GF-D8 (cell line): ENCODE measurements at regions not wholly inside any gene's neighbourhood (a gene's known extent, or its start where the extent isn't known, plus 50 kb on each side); places are given as distances from the start of the nearest gene placed in this dataset.
"Not testable (repeated sequence)": the region's sequence is repeated elsewhere in the genome, so short reads cannot be mapped to it uniquely, and the experiment has no call there.

ENCODE experiments used
- DNase-seq: peaks from one replicate; lab custom pipeline; 2025; lab: John Stamatoyannopoulos, UW

DNA sequence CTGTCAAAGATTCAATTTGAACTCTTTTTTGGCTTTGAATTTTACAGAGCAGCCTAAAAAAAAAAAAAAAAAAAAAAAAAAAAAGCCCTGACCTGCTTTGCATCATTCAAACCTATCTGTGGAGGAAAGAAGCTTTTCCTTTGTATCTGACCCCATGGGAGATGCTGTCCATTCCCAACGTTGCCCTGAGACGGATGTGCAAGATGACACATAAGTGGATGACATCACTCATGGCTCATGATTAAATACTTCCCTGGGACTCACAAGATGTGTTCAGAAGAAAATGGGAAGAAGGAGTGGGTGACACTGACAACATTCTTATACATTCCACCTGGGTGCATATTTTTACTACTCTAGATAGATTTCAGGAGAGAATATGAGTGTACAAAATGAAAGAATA is 245.7 kb upstream of the ELAVL2 start:
- no peak for DNase-seq

DNA sequence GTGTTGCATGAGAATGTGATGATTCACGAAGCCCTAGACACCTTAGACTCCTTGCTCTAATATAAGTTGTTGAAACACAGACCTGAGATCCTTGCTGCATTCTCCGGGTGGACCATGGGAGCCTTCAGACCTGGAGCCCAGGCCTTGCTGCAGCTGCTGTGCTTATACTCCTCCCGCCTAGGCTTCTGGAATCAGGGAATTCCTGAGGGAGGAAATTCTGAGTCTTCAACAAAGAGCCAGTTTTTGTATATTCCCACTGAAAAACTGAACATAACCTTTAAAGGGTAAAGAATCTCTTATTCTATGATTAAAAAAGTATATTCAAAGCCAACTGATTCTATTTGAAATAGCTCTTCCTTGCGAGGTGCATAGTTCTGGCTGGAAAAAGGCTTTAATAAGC is 245.1 kb upstream of the ELAVL2 start:
- DNase-seq, result no peak

DNA sequence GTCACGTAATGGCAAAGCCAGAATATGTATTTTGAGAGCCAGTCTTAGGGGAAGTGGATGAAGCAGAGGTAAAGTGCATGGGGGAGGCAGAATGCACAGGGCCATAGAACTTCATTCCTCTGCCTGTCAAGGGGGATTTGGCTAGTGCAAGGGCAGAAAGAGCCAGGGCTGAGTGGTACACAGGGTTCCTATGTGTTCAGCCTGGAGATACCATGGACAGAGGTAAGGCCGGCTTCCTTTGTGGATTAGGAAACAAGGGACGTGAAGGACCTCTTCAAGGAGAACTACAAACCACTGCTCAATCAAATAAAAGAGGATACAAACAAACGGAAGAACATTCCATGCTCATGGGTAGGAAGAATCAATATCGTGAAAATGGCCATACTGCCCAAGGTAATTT is 241.1 kb upstream of the ELAVL2 start:
- DNase-seq, result not testable (repeated sequence)

DNA sequence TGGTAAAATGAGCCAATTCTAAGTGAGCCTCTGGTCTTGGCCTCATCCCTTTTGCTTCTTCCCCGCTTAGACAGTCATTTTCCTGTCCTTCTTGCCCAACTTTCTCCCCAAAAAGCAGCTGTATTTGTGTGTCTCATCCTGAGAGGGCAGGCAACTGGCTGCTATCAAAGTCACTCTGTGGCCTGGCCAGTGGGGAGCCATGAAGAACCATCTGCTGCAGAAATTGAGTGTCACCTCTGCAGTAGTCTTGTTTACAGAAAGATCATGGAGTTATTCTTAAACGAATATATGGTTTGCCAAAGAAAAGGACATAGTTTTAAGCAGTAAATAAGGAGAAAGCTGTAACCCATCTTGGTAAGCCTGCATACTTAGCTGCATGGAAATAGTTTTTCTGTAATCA is 233.6 kb upstream of the ELAVL2 start:
- DNase-seq, result no peak

DNA sequence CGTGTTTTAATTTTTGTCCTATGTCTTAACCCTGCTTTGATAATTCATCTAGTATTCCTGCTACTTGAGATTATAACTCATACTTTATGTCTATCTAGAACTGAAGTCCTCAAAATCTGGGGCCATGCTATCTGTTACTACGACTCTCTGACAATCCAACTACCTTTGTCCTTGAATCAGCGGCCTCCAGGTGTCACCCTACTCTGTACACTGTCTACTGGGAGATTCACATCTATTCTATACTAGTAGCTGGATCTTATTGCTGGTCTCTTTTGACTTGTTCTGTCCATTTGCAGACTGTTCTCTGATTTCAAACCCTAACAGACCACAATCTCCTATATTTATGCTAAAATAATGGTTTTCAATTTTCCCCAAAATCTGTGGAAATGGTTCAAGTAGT is 225.5 kb upstream of the ELAVL2 start:
- no peak for DNase-seq

DNA sequence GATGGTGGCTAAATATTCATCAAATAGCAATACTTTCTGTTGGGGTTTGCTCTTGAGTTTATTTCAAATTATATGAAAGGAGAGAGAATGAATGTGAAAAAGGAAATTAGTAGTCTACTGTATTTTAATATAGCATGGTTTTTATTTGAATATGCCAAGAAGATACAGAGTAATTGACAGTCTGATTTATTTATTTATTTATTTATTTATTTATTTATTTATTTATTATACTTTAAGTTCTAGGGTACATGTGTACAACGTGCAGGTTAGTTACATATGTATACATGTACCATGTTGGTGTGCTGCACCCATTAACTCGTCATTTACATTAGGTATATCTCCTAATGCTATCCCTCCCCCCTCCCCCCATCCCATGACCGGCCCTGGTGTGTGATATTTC is 224.2 kb upstream of the ELAVL2 start:
- not testable (repeated sequence) for DNase-seq

DNA sequence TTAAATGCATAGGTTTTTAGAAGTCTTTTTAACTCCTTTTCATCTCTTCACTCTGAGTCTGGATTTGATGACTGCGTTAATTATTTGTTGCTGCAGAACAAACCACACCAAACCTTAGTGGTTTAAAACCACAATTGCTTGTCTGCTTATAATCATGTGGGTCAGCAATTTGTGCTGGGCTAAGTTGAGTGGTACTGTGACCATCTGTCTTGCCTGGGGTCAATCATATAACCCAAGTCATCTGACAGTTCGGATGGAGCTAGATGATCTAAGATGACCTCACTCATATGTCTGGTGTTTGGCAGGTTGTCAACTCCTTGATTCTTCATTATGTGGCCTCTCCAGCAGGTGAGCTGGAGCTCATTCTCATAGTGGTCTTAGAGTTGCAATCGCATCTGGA is 219.1 kb upstream of the ELAVL2 start:
- no peak for DNase-seq

DNA sequence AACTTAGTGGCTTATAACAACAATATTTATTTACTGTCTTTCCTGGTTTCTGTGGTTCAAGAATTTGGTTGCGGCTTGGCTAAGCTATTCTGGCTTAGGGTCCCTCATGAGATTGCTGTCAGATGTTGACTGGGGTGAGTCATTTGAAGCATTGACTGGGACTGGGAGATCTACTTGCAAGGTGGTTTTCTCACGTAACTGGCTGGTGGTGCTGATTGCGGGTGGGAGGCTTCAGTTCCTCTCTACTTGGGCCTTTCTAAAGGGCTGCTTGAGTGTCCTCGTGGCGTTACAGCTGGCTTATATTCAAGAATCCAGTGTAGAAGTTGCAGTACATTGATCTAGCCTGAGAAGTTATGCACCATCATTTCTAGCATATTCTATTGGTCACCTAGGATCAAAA is 218.5 kb upstream of the ELAVL2 start:
- no peak for DNase-seq

DNA sequence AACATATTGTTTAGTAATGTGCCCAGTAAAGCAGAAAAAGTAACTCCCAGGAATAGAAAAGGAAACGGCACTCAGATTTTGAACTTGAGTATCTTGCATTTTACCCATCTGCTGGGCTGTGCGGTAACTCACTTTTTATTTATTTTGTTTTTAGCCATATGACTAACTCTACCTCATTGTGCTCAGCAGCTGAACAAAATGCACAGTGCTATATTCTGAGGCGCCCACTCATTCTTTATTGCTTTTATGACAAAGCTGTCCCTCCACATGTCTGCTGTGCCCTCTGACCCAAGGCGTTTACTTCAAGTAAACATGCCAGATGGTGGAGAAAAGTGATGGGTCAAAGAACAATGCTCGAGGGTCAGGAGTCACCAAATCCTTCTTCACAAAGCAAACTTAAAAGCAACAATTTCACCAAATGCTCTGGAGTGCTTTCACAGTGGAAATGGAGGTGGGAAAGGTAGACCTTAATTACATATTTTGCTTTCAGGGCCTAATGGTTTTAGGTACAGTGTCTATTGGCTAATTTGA is 215.2 kb upstream of the ELAVL2 start:
- DNase-seq, result no peak

DNA sequence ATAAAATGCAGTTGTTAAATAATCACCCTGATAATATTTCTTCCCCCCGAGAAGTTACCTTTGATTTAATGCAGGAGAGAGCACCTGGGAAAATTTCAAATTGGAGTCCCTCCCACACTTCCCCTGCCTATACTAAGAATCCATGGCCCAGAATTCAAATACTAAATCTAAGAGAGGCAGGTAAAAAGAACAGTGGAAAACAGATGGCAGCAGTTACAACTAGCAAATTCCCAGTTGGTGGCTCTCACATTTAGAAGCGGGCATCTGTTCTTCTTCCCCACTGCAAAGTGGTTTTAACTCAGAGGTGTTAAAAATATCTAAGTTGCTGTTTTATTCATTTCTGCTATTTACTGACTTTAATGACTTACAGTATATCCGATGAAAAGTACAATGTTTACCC is 210.4 kb upstream of the ELAVL2 start:
- DNase-seq, result no peak

DNA sequence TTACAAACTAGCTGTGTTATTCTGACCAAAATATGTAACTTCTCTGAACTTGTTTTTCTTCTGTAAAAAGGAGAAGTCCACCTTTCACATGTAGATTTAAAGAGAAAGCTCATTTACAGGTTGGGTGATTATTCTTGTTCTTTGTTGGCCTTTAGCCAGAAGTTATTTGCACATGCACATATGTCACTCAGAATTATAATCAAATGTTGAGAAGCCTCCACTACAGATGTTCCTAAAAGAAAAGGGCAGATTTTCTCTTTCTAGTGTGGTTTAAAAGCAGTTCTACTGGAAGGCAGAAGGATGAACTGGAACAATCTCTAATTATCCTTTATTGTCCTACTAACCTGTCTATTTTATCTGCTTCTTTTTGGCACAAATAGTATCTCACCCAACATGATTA is 209.8 kb upstream of the ELAVL2 start:
- DNase-seq, result no peak

DNA sequence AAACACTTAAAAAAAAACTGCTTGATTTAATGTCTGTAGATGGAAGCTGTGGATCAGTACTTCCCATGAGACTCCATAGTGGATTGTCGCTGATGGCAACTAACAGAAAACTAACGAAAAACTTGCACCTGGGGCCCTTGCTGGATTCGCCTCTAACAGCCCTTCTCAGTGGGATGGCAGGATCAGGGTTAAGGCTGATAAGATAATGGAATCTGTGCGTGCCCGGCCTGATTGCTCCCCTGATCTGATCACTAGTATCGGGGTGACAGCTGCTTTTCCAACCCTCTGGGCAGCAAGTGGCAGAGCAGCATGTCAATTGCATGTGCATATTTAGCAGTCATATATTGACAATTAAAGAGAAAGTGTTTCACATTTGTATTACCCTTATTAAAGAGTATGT is 185.8 kb upstream of the ELAVL2 start:
- no peak for DNase-seq

DNA sequence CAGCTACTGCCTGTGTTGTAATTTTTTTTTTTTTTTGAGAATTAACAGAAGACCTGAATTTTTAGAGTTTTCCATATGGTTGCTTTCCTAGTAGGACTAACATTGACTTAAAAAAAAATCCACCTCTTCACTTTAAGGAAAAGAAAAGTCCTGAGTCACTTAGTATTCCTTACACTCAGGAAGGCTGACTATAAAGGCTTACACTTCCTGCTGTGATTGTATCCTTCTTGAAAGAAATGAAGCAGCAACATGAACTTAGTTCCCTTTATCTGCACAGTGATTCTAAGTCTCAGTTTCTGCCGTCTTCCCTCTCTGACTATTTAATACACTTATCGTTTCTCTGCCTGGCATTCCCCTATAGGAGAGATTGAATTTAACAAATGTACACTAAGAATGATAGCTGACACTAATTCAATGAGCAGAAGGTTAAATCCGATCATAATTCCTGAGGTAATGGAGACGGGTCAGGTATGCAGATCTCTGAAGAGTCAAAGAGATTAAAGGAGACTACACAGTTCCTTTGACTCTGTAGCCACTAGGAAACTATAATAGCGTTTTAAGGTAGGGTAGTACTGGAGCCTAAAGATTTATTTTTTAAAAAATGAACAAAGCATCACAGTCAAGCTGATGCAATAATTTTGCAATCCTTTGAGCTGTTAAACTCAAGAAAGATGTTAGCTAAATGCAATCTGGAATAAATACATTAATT is 185.1 kb upstream of the ELAVL2 start:
- DNase-seq, result no peak

DNA sequence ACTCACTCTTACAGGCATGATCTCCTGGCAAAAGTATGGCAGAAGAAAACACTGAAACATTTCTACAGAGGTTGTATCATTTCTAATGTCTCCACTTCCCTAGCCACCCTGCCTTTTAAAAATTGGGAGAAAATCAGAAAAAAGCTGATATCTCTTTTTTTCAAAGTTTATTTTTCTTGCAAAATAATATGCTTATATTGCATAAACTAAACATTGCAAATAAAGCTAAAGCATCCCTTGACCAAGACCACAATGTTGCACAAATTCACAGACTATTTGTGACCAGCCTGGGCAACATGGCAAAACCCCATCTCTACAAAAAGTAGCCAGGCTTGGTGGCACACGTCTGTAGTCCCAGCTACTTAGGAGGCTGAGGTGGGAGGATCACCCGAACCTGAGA is 183.3 kb upstream of the ELAVL2 start:
- no peak for DNase-seq

DNA sequence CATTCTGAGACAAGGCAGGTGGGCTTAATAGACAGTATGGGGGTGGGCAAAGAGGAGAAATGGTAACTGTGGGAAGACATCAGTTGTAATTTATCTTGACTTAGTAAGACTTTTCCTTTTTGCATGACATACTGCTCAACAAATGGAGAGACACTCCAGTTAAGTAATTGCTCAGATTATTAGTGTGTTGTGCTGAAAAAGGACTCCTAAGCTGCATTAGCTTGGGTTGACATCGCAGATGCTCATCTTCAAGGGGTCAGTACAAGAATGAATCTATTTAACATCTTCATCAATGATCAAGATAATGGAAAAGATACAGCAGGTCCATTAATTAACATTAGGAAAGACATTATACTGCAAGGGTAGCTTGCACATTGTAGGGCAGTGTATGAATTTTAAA is 181.1 kb upstream of the ELAVL2 start:
- DNase-seq, result no peak

DNA sequence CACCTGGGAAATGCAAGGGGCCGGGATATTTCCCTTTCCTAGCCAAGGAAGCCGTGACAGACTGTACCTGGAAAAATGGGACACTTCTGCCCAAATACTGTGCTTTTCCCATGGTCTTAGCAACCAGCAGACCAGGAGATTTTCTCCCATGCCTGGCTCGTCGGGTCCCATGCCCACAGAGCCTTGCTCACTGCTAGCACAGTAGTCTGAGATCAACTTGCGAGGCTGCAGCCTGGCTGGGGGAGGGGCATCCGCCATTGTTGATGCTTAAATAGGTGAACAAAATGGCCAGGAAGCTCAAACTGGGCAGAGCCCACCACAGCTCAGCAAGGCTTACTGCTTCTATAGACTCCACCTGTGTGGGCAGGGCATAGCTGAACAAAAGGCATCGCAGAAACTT is 165.8 kb upstream of the ELAVL2 start:
- DNase-seq, result not testable (repeated sequence)

DNA sequence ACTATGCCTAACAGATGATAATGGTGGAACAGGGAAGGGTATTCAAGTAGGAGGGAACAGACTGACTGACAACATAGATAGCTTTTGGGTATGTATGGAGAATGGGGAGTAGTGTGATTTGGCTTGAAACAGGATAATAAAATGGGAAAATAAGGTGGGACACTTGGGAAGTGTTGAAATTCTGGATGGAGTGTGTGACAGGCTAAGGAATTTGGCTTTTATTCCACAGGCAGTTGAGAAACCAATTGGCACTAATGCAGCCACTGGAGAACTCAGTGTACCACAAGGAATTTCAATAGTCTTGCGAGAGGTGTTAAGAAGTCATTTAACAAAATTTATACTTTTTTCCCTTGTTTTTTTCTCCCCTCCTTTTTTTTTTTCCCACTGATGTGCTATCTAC is 153.5 kb upstream of the ELAVL2 start:
- no peak for DNase-seq

DNA sequence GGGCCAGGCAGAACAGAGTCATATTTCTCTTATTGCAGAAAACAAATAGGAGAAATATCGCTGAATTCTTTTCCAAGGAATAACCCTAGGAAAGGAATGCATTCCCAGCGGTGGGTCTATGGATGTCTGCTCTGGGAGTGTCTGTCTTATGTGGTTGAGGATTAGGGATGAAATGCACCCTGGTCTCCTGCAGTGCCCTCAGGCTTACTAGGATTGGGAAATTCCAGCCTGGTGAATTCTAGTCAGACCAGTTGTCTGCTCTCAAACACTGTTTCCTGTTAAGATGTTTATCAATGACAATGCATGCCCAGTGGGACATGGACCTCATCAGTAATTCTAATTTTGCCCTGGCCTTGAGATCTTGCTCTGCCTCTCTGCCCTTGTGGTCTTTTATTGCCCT is 136.1 kb upstream of the ELAVL2 start:
- DNase-seq, result no peak

DNA sequence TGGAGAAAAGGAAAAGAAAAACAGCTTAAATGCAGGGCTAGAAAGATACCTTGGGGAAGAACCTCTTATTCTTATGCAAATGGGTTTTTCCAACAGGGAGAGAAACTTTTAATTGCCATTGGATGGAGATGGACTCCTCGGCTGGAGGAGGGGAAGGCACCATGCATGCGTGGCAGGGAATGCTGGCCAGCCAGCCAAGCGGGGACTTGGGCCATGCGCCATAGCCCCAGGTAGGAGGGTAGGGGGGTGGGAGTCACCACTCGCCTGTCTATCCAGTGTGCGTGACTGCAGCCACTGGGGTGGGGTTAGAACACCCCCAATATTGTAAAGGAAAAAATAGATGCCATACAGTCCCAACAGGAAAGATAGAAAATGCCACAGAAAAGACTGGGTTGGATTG is 119.9 kb upstream of the ELAVL2 start:
- DNase-seq, result no peak

DNA sequence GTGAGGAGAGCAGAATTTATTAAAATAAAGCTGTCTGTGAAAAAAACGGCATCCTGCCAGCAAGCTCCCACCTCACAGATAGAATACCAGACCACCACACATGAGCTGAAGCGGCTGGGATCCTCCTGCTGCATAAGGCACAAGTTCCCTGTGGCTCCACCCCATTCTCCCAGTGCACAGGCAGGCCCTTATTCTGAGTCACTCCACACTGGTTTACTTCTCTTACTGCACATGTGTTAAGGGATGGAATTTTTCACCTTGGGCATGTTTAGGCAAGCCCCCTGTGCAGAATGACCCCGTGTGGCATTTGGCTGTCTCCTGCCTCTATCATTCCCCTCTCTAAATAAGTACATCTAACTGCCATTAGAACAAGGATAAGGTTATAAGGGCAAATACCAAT is 115.0 kb upstream of the ELAVL2 start:
- DNase-seq, result no peak

DNA sequence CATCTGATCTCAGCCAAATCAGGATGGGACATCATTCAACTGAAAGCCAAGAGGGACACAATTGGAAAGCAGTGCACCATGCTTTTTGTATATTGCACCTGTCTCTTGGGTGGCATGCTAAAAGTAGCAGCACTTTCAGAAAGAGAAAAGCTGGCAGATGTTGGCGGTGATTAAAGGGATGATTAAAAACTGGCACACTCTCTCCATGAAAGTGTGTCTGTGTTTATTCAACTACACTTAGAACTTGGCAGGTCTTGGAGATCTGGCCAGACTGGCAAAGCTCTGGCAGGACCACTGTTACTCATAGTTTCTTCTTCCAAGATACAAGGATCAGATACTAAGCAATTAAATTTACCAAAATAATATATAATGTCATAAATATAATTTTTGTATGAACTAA is 112.9 kb upstream of the ELAVL2 start:
- DNase-seq, result no peak

DNA sequence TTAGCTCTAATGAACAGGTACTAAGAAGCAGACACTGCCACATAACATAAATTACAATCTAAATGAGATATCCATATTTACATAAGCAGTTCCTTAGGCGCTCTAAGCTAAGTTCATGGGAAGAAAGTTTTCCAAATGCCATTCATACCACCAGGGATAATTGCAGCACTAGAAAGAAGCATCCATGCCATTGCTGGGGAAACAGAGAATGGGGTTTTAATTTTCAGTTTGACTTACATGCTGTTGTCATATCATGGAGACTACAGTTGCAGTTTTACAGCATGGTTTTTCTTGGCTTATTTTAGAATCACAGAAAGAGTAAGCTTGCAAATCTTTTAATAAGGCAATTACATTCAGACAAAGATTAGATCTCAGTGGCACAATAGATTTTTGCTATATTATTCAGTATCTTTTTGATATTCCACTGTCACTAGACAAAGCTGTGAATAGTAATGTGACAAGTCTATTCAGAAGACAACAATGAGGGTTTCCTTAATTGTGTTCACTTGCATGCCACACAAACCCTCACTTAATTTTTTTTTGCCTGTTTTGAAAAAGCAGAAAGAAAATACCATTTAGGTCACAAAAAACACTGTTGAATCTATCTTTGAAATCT is 108.4 kb upstream of the ELAVL2 start:
- no peak for DNase-seq

DNA sequence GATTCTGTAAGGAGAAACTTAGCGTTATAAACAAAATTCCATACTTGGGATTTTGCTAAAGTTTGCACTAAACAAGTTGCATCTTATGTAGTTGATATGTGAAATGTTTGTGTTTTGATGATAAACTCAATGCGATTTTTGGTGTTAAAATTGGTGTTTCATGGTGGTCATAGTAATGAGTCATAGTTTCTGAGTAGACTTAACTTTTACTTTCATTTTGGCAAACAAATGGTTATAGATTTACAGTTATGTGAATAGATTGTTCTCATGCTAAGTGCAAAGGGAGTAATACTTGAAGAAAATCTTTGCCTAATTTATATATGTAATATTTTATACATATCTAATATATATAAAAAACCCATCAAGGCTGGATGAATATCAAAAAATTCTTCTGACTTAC is 107.3 kb upstream of the ELAVL2 start:
- no peak for DNase-seq

DNA sequence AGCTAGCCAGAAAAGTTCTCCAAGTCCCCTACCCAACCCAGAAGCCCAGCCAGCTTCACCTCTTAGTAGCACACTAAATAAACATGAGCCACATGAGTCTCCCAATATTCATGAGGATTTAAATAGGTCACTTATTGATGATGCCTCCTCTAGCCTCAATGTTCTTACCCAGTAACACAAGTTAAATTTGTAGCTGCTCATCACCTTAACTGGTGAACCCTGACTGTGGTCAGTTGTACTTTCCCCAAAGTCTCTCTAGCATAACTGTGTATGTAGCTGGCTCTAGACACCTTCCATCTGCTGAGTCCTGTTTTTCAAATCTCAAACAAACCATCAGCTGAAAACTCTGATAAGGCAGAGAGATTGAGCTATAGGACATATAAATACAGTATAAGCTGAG is 100.3 kb upstream of the ELAVL2 start:
- DNase-seq, result no peak
